B cell (primary cell): ENCODE measurements at regions not wholly inside any gene's neighbourhood (a gene's known extent, or its start where the extent isn't known, plus 50 kb on each side); places are given as distances from the start of the nearest gene placed in this dataset.

Experiments used
- CTCF ChIP-seq: fragments of 200-600 bp; IDR thresholded peaks from one replicate; pipeline ENCODE4 v1.8.0; 2022; ENCODE audit warnings: antibody characterized with exemption, mild to moderate bottlenecking
- EZH2 ChIP-seq: IDR thresholded peaks from 2 replicates; pipeline ENCODE4 v1.6.1; 2012; ENCODE audit warnings: borderline replicate concordance, low read depth, mild to moderate bottlenecking, moderate library complexity, low read length; ENCODE audit not compliant: insufficient read depth, poor library complexity, severe bottlenecking

- TF ChIP-seq CTCF: no peak
- TF ChIP-seq EZH2: no peak
Observed at GRCh38 chr6:82094166-82094806, 153.3 kb downstream of the IBTK start.
